Neural progenitor cell (in vitro differentiated cells): ENCODE measurements at regions not wholly inside any gene's neighbourhood (a gene's known extent, or its start where the extent isn't known, plus 50 kb on each side); places are given as distances from the start of the nearest gene placed in this dataset.

Source experiments
- DNase-seq: peaks from one replicate; pipeline ENCODE4 v3.0.0-alpha.2; 2016; ENCODE audit warnings: low spot score
- H2AFZ ChIP-seq: fragments of 200-600 bp; sonication (generic); replicated peaks from 2 replicates; pipeline ENCODE4 v1.6.1; 2016; ENCODE audit warnings: antibody characterized with exemption
- H3F3A ChIP-seq: fragments of 200-600 bp; sonication (generic); 2 replicates; pipeline ENCODE4 v1.6.1; 2016; ENCODE audit warnings: antibody characterized with exemption, low read depth
- H3K27ac ChIP-seq: fragments of 200-600 bp; sonication (generic); 2 replicates; pipeline ENCODE4 v1.5.1; 2016; ENCODE audit warnings: mild to moderate bottlenecking
- H3K27me3 ChIP-seq: fragments of 200-600 bp; sonication (generic); 2 replicates; pipeline ENCODE4 v1.6.1; 2016; ENCODE audit warnings: mild to moderate bottlenecking, moderate library complexity
- H3K36me3 ChIP-seq: fragments of 200-600 bp; sonication (generic); 2 replicates; pipeline ENCODE4 v1.5.1; 2016
- H3K4me1 ChIP-seq: fragments of 200-600 bp; sonication (generic); 2 replicates; pipeline ENCODE4 v1.6.1; 2016; ENCODE audit warnings: mixed run types
- H3K4me2 ChIP-seq: fragments of 200-600 bp; sonication (generic); 2 replicates; pipeline ENCODE4 v1.6.1; 2016
- H3K4me3 ChIP-seq: fragments of 200-600 bp; sonication (generic); 2 replicates; pipeline ENCODE4 v1.5.1; 2016
- H3K79me2 ChIP-seq: fragments of 200-600 bp; sonication (generic); 2 replicates; pipeline ENCODE4 v1.6.1; 2016; ENCODE audit warnings: low read depth
- H3K9ac ChIP-seq: fragments of 200-600 bp; sonication (generic); 2 replicates; pipeline ENCODE4 v1.6.1; 2016
- H3K9me3 ChIP-seq: fragments of 200-600 bp; sonication (generic); 2 replicates; pipeline ENCODE4 v1.5.1; 2016; ENCODE audit warnings: low read depth
- H4K20me1 ChIP-seq: fragments of 200-600 bp; sonication (generic); 2 replicates; pipeline ENCODE4 v1.6.1; 2016; ENCODE audit warnings: low read depth
- H3K27ac Mint-ChIP-seq: 3 replicates; pipeline ENCODE4 v1.8.0; 2021; ENCODE audit warnings: mixed read lengths
- H3K27me3 Mint-ChIP-seq: 2 replicates; pipeline ENCODE4 v1.8.0; 2022; ENCODE audit warnings: low read depth, mild to moderate bottlenecking, inconsistent platforms, moderate library complexity, mixed read lengths; ENCODE audit not compliant: insufficient read depth
- H3K36me3 Mint-ChIP-seq: 3 replicates; pipeline ENCODE4 v1.8.0; 2021; ENCODE audit warnings: mixed read lengths
- H3K4me1 Mint-ChIP-seq: 3 replicates; pipeline ENCODE4 v1.8.0; 2021; ENCODE audit warnings: mixed read lengths
- H3K4me3 Mint-ChIP-seq: 3 replicates; pipeline ENCODE4 v1.8.0; 2021; ENCODE audit warnings: mild to moderate bottlenecking, moderate library complexity, mixed read lengths
- H3K9me3 Mint-ChIP-seq: 3 replicates; pipeline ENCODE4 v1.8.0; 2020; ENCODE audit warnings: mixed read lengths
- EZH2 ChIP-seq: fragments of 200-600 bp; sonication (generic); IDR thresholded peaks from 2 replicates; pipeline ENCODE4 v1.6.1; 2017; ENCODE audit warnings: antibody characterized with exemption, mild to moderate bottlenecking, moderate library complexity
- EZH2phosphoT487 ChIP-seq: fragments of 200-600 bp; sonication (generic); IDR thresholded peaks from 2 replicates; pipeline ENCODE4 v1.6.1; 2017; ENCODE audit warnings: antibody characterized with exemption
- TF ChIP-seq, protein P1 (sequence below): fragments of 200-600 bp; sonication (generic); IDR thresholded peaks from 2 replicates; pipeline ENCODE4 v1.5.1; 2017; ENCODE audit warnings: antibody characterized with exemption, mild to moderate bottlenecking

DNA sequence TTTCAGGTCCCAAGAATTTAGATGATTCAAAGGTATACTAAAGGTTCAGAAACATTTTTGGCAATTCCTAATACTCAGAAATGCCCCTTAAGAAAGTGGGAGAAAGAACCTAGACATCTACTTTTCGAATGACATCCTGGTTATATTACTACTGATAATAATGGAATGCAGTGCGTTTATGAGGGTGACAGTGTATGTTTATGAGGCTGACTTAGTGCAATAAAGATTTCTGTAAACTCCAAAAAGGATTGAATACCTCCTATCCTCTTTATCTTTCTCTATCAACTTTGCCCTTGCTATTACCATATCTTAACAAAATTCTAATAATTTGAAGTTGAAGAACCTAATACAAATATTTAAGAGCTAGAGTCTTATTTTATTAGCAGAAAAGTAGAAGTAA lies 348.9 kb upstream of the EPHA6 start:
- no peaks in the 10 kb centered on the region for H3K9me3 ChIP-seq
- no peak for DNase-seq
- no peaks in the 10 kb centered on the region for H3K27me3 ChIP-seq
- no peak overlapping the region for H2AFZ ChIP-seq
- no peak overlapping the region for H3K9ac ChIP-seq
- H3K4me1 ChIP-seq = no peaks in the 10 kb centered on the region
- H4K20me1 ChIP-seq = no peaks in the 10 kb centered on the region
- H3K36me3 Mint-ChIP-seq = no peaks in the 10 kb centered on the region
- H3K4me2 ChIP-seq = no peak overlapping the region
- no peaks in the 10 kb centered on the region for H3K79me2 ChIP-seq
- no peak overlapping the region for H3K4me3 Mint-ChIP-seq
- no peak overlapping the region for H3K27ac ChIP-seq
- no peaks in the 10 kb centered on the region for H3K4me1 Mint-ChIP-seq
- peaks cover under 1% of the 10 kb centered on the region for H3K9me3 Mint-ChIP-seq
- no peaks in the 10 kb centered on the region for H3K27me3 Mint-ChIP-seq
- H3K4me3 ChIP-seq = no peak overlapping the region
- no peak overlapping the region for H3K27ac Mint-ChIP-seq
- TF ChIP-seq EZH2phosphoT487 = no peak
- no peak for TF ChIP-seq EZH2
- TF ChIP-seq, protein P1, sequence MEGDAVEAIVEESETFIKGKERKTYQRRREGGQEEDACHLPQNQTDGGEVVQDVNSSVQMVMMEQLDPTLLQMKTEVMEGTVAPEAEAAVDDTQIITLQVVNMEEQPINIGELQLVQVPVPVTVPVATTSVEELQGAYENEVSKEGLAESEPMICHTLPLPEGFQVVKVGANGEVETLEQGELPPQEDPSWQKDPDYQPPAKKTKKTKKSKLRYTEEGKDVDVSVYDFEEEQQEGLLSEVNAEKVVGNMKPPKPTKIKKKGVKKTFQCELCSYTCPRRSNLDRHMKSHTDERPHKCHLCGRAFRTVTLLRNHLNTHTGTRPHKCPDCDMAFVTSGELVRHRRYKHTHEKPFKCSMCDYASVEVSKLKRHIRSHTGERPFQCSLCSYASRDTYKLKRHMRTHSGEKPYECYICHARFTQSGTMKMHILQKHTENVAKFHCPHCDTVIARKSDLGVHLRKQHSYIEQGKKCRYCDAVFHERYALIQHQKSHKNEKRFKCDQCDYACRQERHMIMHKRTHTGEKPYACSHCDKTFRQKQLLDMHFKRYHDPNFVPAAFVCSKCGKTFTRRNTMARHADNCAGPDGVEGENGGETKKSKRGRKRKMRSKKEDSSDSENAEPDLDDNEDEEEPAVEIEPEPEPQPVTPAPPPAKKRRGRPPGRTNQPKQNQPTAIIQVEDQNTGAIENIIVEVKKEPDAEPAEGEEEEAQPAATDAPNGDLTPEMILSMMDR = no peak
- H3K36me3 ChIP-seq = no peaks in the 10 kb centered on the region
- no peaks in the 10 kb centered on the region for H3F3A ChIP-seq

GRCh38 chr3:96466441-96466840 lies 348.0 kb upstream of the EPHA6 start:
- H3K27ac Mint-ChIP-seq = no peak overlapping the region

DNA sequence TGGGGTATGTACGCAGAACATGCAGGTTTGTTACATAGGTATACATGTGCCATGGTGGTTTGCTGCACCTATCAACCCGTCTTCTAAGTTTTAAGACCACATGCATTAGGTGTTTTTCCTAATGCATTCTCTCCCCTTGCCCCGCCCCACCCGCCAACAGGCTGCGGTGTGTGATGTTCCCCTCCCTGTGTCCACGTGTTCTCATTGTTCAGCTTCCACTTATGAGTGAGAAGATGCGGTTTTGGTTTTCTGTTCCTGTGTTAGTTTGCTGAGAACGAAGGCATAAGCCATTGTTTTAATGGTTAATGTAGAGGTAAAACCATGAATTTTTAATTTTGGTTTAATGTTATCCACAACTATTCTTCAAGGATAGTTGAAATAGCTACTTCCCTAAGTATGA lies 346.8 kb upstream of the EPHA6 start:
- H3K4me3 ChIP-seq = no peak overlapping the region
- Mint-ChIP-seq H3K4me1 (peaks cover 6% of the 10 kb centered on the region), H3K36me3 (no peaks in the 10 kb centered on the region), H3K27me3 (no peaks in the 10 kb centered on the region), H3K27ac (no peak overlapping the region), H3K9me3 (peaks cover 3% of the 10 kb centered on the region), H3K4me3 (no peak overlapping the region)
- H3K9me3 ChIP-seq = no peaks in the 10 kb centered on the region
- H2AFZ ChIP-seq = no peak overlapping the region
- no peak overlapping the region for H3K27ac ChIP-seq
- no peak for TF ChIP-seq EZH2
- TF ChIP-seq, protein P1 = no peak
- no peak for TF ChIP-seq EZH2phosphoT487
- no peaks in the 10 kb centered on the region for H3K79me2 ChIP-seq
- no peaks in the 10 kb centered on the region for H3K4me1 ChIP-seq
- H3K36me3 ChIP-seq = no peaks in the 10 kb centered on the region
- H4K20me1 ChIP-seq = no peaks in the 10 kb centered on the region
- no peaks in the 10 kb centered on the region for H3K27me3 ChIP-seq
- H3K4me2 ChIP-seq = no peak overlapping the region
- no peak for DNase-seq
- no peaks in the 10 kb centered on the region for H3F3A ChIP-seq
- no peak overlapping the region for H3K9ac ChIP-seq

More at GRCh38 chr3:96466441-96466840, 348.0 kb upstream of the EPHA6 start:
- H3K27me3 ChIP-seq = no peaks in the 10 kb centered on the region
- H3K79me2 ChIP-seq = no peaks in the 10 kb centered on the region
- H3K4me2 ChIP-seq = no peak overlapping the region
- DNase-seq = no peak
- no peak overlapping the region for H3K4me3 Mint-ChIP-seq
- H3K27me3 Mint-ChIP-seq = no peaks in the 10 kb centered on the region
- H3K9ac ChIP-seq = no peak overlapping the region
- no peaks in the 10 kb centered on the region for H3K36me3 Mint-ChIP-seq
- no peaks in the 10 kb centered on the region for H3F3A ChIP-seq
- H3K4me1 ChIP-seq = no peaks in the 10 kb centered on the region
- peaks cover 3% of the 10 kb centered on the region for H3K9me3 Mint-ChIP-seq
- no peak overlapping the region for H3K4me3 ChIP-seq
- no peaks in the 10 kb centered on the region for H3K4me1 Mint-ChIP-seq
- no peaks in the 10 kb centered on the region for H4K20me1 ChIP-seq
- no peak overlapping the region for H2AFZ ChIP-seq
- H3K36me3 ChIP-seq = no peaks in the 10 kb centered on the region
- no peak overlapping the region for H3K27ac ChIP-seq
- no peaks in the 10 kb centered on the region for H3K9me3 ChIP-seq
- TF ChIP-seq EZH2phosphoT487 (no peak), EZH2 (no peak)
- TF ChIP-seq, protein P1 = no peak
